ENCODE measurements at regions not wholly inside any gene's neighbourhood (a gene's known extent, or its start where the extent isn't known, plus 50 kb on each side); places are given as distances from the start of the nearest gene placed in this dataset.

GRCh38 chr13:55893540-55893939, 1247.2 kb upstream of the PRR20A start:
- no peak for TF ChIP-seq CTCF (conservative IDR thresholded peaks at IDR 0.05; ENCODE audit: low read depth, low read length)
- no peak for TF ChIP-seq EZH2 (IDR thresholded peaks at IDR 0.05; ENCODE audit: low read length, unreplicated experiment)
- no peak for TF ChIP-seq EZH2phosphoT487 (IDR thresholded peaks at IDR 0.05; ENCODE audit: borderline replicate concordance, low read length)

Measured in PC-3 (cell line).